ENCODE measurements at regions not wholly inside any gene's neighbourhood (a gene's known extent, or its start where the extent isn't known, plus 50 kb on each side); places are given as distances from the start of the nearest gene placed in this dataset.

DNA sequence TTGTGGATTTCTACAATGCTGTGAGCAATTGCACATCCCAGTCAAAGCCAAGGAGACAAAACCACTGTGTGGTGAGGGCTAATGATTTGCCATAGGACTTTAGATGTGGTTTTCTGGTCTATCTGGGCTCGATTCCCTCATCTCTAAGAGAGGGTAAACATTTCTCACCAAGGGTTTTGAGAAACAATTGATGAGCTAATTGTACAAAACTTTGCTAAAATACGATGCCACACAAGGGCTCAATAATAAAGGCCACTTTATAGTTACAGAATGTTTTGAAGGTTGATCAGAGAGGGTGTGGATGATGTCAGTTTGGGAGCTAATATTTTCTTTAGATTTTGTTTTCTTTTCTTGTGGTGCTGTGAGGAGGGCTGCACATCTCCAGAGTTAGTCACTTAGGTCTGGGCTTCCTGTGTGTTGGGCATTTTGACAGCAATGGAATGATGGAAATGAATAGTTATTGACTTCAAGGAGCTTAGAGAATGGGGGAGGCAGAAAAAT, 60.8 kb upstream of the SLC38A4 start:
- TF ChIP-seq, protein P1, sequence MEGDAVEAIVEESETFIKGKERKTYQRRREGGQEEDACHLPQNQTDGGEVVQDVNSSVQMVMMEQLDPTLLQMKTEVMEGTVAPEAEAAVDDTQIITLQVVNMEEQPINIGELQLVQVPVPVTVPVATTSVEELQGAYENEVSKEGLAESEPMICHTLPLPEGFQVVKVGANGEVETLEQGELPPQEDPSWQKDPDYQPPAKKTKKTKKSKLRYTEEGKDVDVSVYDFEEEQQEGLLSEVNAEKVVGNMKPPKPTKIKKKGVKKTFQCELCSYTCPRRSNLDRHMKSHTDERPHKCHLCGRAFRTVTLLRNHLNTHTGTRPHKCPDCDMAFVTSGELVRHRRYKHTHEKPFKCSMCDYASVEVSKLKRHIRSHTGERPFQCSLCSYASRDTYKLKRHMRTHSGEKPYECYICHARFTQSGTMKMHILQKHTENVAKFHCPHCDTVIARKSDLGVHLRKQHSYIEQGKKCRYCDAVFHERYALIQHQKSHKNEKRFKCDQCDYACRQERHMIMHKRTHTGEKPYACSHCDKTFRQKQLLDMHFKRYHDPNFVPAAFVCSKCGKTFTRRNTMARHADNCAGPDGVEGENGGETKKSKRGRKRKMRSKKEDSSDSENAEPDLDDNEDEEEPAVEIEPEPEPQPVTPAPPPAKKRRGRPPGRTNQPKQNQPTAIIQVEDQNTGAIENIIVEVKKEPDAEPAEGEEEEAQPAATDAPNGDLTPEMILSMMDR (IDR thresholded peaks at IDR 0.05): no peak
- TF ChIP-seq POLR2AphosphoS5 (IDR thresholded peaks at IDR 0.05): no peak
- no peak for TF ChIP-seq POLR2A (IDR thresholded peaks at IDR 0.05)

Data from stomach (tissue), 4 donors.